ENCODE measurements at regions not wholly inside any gene's neighbourhood (a gene's known extent, or its start where the extent isn't known, plus 50 kb on each side); places are given as distances from the start of the nearest gene placed in this dataset.

- TF ChIP-seq CTCF (IDR thresholded peaks at IDR 0.05; ENCODE audit: low read depth, low read length, poor library complexity, severe bottlenecking): no peak
- TF ChIP-seq EZH2phosphoT487 (IDR thresholded peaks at IDR 0.05; ENCODE audit: borderline replicate concordance, low read length): no peak
These were observed 238.6 kb downstream of the PTH2R start for GRCh38 chr2:208645226-208645625.
